ENCODE measurements at regions not wholly inside any gene's neighbourhood (a gene's known extent, or its start where the extent isn't known, plus 50 kb on each side); places are given as distances from the start of the nearest gene placed in this dataset.
"Not testable (repeated sequence)": the region's sequence is repeated elsewhere in the genome, so short reads cannot be mapped to it uniquely, and the experiment has no call there.

GRCh38 chr13:85141401-85141800 lies 657.8 kb downstream of the SLITRK6 start:
- Histone ChIP-seq H3K4me1 (ENCODE audit: insufficient read depth, low read length) (no peaks in the 10 kb centered on the region), H3K27ac (ENCODE audit: low read depth, low read length) (no peak overlapping the region), H3K4me3 (ENCODE audit: low read length) (no peak overlapping the region), H3K27me3 (ENCODE audit: insufficient read depth, low read length, poor library complexity, severe bottlenecking) (no peaks in the 10 kb centered on the region), H3K36me3 (ENCODE audit: insufficient read depth, low read length) (no peaks in the 10 kb centered on the region), H3K9me3 (ENCODE audit: low read length) (no peaks in the 10 kb centered on the region)
- Mint-ChIP-seq H3K27ac (no peak overlapping the region), H3K27me3 (no peaks in the 10 kb centered on the region), H3K4me3 (no peak overlapping the region), H3K36me3 (no peaks in the 10 kb centered on the region), H3K4me1 (no peaks in the 10 kb centered on the region), H3K9me3 (peaks cover 0 to 6% (median 0%) of the 10 kb centered on the region in 5 donors)
- DNase-seq = no peak
- ChIA-PET POLR2A (no interaction called here), CTCF (no interaction called here)

GRCh38 chr13:85140192-85140591 lies 659.0 kb downstream of the SLITRK6 start:
- no peaks in the 10 kb centered on the region for H3K4me1 Mint-ChIP-seq
- Histone ChIP-seq H3K9me3 (ENCODE audit: low read length) (no peaks in the 10 kb centered on the region), H3K27ac (ENCODE audit: low read depth, low read length) (no peak overlapping the region), H3K27me3 (ENCODE audit: insufficient read depth, low read length, poor library complexity, severe bottlenecking) (no peaks in the 10 kb centered on the region), H3K4me1 (ENCODE audit: insufficient read depth, low read length) (no peaks in the 10 kb centered on the region), H3K36me3 (ENCODE audit: insufficient read depth, low read length) (no peaks in the 10 kb centered on the region), H3K4me3 (ENCODE audit: low read length) (no peak overlapping the region)
- no peaks in the 10 kb centered on the region for H3K27me3 Mint-ChIP-seq
- H3K27ac Mint-ChIP-seq = no peak overlapping the region
- peaks cover 0 to 6% (median 0%) of the 10 kb centered on the region in 5 donors for H3K9me3 Mint-ChIP-seq
- no peak overlapping the region for H3K4me3 Mint-ChIP-seq
- POLR2A ChIA-PET = no interaction called here
- no peak for DNase-seq
- CTCF ChIA-PET = no interaction called here
- no peaks in the 10 kb centered on the region for H3K36me3 Mint-ChIP-seq

- POLR2A ChIA-PET = no interaction called here
- H3K27ac Mint-ChIP-seq = no peak overlapping the region
Measured at GRCh38 chr13:85137516-85137915, 661.7 kb downstream of the SLITRK6 start.

GRCh38 chr13:85132986-85133385 lies 666.2 kb downstream of the SLITRK6 start:
- Mint-ChIP-seq H3K27ac (no peak overlapping the region), H3K36me3 (no peaks in the 10 kb centered on the region), H3K4me3 (no peak overlapping the region), H3K27me3 (no peaks in the 10 kb centered on the region), H3K9me3 (peaks cover 0 to 2% (median 0%) of the 10 kb centered on the region in 5 donors), H3K4me1 (no peaks in the 10 kb centered on the region)
- CTCF ChIA-PET = no interaction called here
- POLR2A ChIA-PET = no interaction called here
- Histone ChIP-seq H3K36me3 (ENCODE audit: insufficient read depth, low read length) (no peaks in the 10 kb centered on the region), H3K4me3 (ENCODE audit: low read length) (no peak overlapping the region), H3K27me3 (ENCODE audit: insufficient read depth, low read length, poor library complexity, severe bottlenecking) (no peaks in the 10 kb centered on the region), H3K4me1 (ENCODE audit: insufficient read depth, low read length) (no peaks in the 10 kb centered on the region), H3K9me3 (ENCODE audit: low read length) (no peaks in the 10 kb centered on the region), H3K27ac (ENCODE audit: low read depth, low read length) (no peak overlapping the region)
- no peak for DNase-seq

More at GRCh38 chr13:85137516-85137915, 661.7 kb downstream of the SLITRK6 start:
- H3K9me3 Mint-ChIP-seq = peaks cover 0 to 6% (median 2%) of the 10 kb centered on the region in 5 donors
- CTCF ChIA-PET = no interaction called here
- H3K36me3 Mint-ChIP-seq = no peaks in the 10 kb centered on the region
- Histone ChIP-seq H3K27me3 (ENCODE audit: insufficient read depth, low read length, poor library complexity, severe bottlenecking) (no peaks in the 10 kb centered on the region), H3K9me3 (ENCODE audit: low read length) (no peaks in the 10 kb centered on the region), H3K4me3 (ENCODE audit: low read length) (no peak overlapping the region), H3K36me3 (ENCODE audit: insufficient read depth, low read length) (no peaks in the 10 kb centered on the region), H3K4me1 (ENCODE audit: insufficient read depth, low read length) (no peaks in the 10 kb centered on the region), H3K27ac (ENCODE audit: low read depth, low read length) (no peak overlapping the region)
- no peak overlapping the region for H3K4me3 Mint-ChIP-seq
- no peak for DNase-seq
- H3K4me1 Mint-ChIP-seq = no peaks in the 10 kb centered on the region
- no peaks in the 10 kb centered on the region for H3K27me3 Mint-ChIP-seq

GRCh38 chr13:85123501-85123900 lies 675.7 kb downstream of the SLITRK6 start:
- H3K9me3 ChIP-seq (ENCODE audit: low read length); DNase-seq; H3K36me3 Mint-ChIP-seq; H3K27me3 ChIP-seq (ENCODE audit: insufficient read depth, low read length, poor library complexity, severe bottlenecking); H3K27ac Mint-ChIP-seq; H3K27ac ChIP-seq (ENCODE audit: low read depth, low read length); H3K27me3 Mint-ChIP-seq; H3K4me1 ChIP-seq (ENCODE audit: insufficient read depth, low read length); H3K4me3 ChIP-seq (ENCODE audit: low read length); H3K4me3 Mint-ChIP-seq; POLR2A ChIA-PET; H3K9me3 Mint-ChIP-seq; H3K4me1 Mint-ChIP-seq; H3K36me3 ChIP-seq (ENCODE audit: insufficient read depth, low read length); CTCF ChIA-PET: not testable (repeated sequence)

- Histone ChIP-seq H3K9me3 (ENCODE audit: low read length) (no peaks in the 10 kb centered on the region), H3K27ac (ENCODE audit: low read depth, low read length) (no peak overlapping the region), H3K36me3 (ENCODE audit: insufficient read depth, low read length) (no peaks in the 10 kb centered on the region), H3K27me3 (ENCODE audit: insufficient read depth, low read length, poor library complexity, severe bottlenecking) (no peaks in the 10 kb centered on the region), H3K4me3 (ENCODE audit: low read length) (no peak overlapping the region), H3K4me1 (ENCODE audit: insufficient read depth, low read length) (no peaks in the 10 kb centered on the region)
- Mint-ChIP-seq H3K9me3 (peaks cover 0 to 10% (median 4%) of the 10 kb centered on the region in 5 donors), H3K4me1 (no peaks in the 10 kb centered on the region), H3K27me3 (no peaks in the 10 kb centered on the region), H3K36me3 (no peaks in the 10 kb centered on the region), H3K27ac (no peak overlapping the region), H3K4me3 (no peak overlapping the region)
- CTCF ChIA-PET = no interaction called here
- POLR2A ChIA-PET = no interaction called here
- no peak for DNase-seq
Measured at GRCh38 chr13:85108356-85108755, 690.9 kb downstream of the SLITRK6 start.

- H3K9me3 Mint-ChIP-seq = peaks cover 3 to 46% (median 14%) of the 10 kb centered on the region in 5 donors
- H3K27ac ChIP-seq (ENCODE audit: low read depth, low read length) = no peak overlapping the region
- H3K4me3 Mint-ChIP-seq = no peak overlapping the region
- H3K9me3 ChIP-seq (ENCODE audit: low read length) = no peaks in the 10 kb centered on the region
- no peaks in the 10 kb centered on the region for H3K27me3 Mint-ChIP-seq
- no peaks in the 10 kb centered on the region for H3K36me3 ChIP-seq (ENCODE audit: insufficient read depth, low read length)
- ChIA-PET POLR2A (no interaction called here), CTCF (interaction anchor here (0.6 kb wide), 1 partner anchor 10 kb away, joined by 3 read pairs; no protein-coding TSS in a partner anchor)
- H3K4me1 ChIP-seq (ENCODE audit: insufficient read depth, low read length) = no peaks in the 10 kb centered on the region
- no peaks in the 10 kb centered on the region for H3K4me1 Mint-ChIP-seq
- H3K27me3 ChIP-seq (ENCODE audit: insufficient read depth, low read length, poor library complexity, severe bottlenecking) = no peaks in the 10 kb centered on the region
- H3K27ac Mint-ChIP-seq = no peak overlapping the region
- H3K4me3 ChIP-seq (ENCODE audit: low read length) = no peak overlapping the region
- DNase-seq = no peak
- no peaks in the 10 kb centered on the region for H3K36me3 Mint-ChIP-seq
Measured at GRCh38 chr13:85099245-85099644, 700.0 kb downstream of the SLITRK6 start.

- CTCF ChIA-PET = no interaction called here
- no peaks in the 10 kb centered on the region for H3K9me3 ChIP-seq (ENCODE audit: low read length)
- DNase-seq = no peak
Measured at GRCh38 chr13:85095418-85096272, 703.6 kb downstream of the SLITRK6 start.

More at GRCh38 chr13:85095418-85096272, 703.6 kb downstream of the SLITRK6 start:
- H3K36me3 Mint-ChIP-seq = no peaks in the 10 kb centered on the region
- no peak overlapping the region for H3K4me3 Mint-ChIP-seq
- Histone ChIP-seq H3K4me1 (ENCODE audit: insufficient read depth, low read length) (no peaks in the 10 kb centered on the region), H3K27ac (ENCODE audit: low read depth, low read length) (no peak overlapping the region), H3K36me3 (ENCODE audit: insufficient read depth, low read length) (no peaks in the 10 kb centered on the region), H3K4me3 (ENCODE audit: low read length) (no peak overlapping the region), H3K27me3 (ENCODE audit: insufficient read depth, low read length, poor library complexity, severe bottlenecking) (no peaks in the 10 kb centered on the region)
- POLR2A ChIA-PET = no interaction called here
- no peaks in the 10 kb centered on the region for H3K4me1 Mint-ChIP-seq
- H3K27ac Mint-ChIP-seq = no peak overlapping the region
- H3K9me3 Mint-ChIP-seq = peaks cover 3 to 46% (median 14%) of the 10 kb centered on the region in 5 donors
- no peaks in the 10 kb centered on the region for H3K27me3 Mint-ChIP-seq
